Stomach (tissue), 8 donors: ENCODE measurements at regions not wholly inside any gene's neighbourhood (a gene's known extent, or its start where the extent isn't known, plus 50 kb on each side); places are given as distances from the start of the nearest gene placed in this dataset.

Source experiments
- DNase-seq, 2 donors: peaks; one replicate each; pipeline versions ENCODE4 v3.0.0 to v3.0.0-alpha.2; 2013 to 2019
- H3K27ac ChIP-seq, 5 donors: fragments of 200-600 bp in 4 of 5; sonication (generic) in 4 of 5; one replicate each; pipeline ENCODE4 v1.5.1; 2013 to 2019; ENCODE audit warnings: mild to moderate bottlenecking in 1 of 5, moderate library complexity in 1 of 5
- H3K27me3 ChIP-seq, 3 donors: fragments of 200-600 bp; sonication (generic); one replicate each; pipeline ENCODE4 v1.5.1; 2017 to 2019; ENCODE audit warnings: mixed run types in 1 of 3
- H3K36me3 ChIP-seq, 4 donors: fragments of 200-600 bp; sonication (generic); 1 replicate in 3 of 4; 2 replicates in 1 of 4; pipeline ENCODE4 v1.5.1; 2016 to 2019
- H3K4me1 ChIP-seq, 4 donors: fragments of 200-600 bp; sonication (generic); one replicate each; pipeline ENCODE4 v1.5.1; 2016 to 2019
- H3K4me3 ChIP-seq, 4 donors: fragments of 200-600 bp; sonication (generic) in 3 of 4; one replicate each; pipeline ENCODE4 v1.5.1; 2016 to 2019; ENCODE audit warnings: mild to moderate bottlenecking in 1 of 4
- H3K9me3 ChIP-seq, 4 donors: fragments of 200-600 bp; sonication (generic); one replicate each; pipeline ENCODE4 v1.5.1; 2016 to 2019
- CTCF ChIP-seq, 7 experiments: fragments of 450-650 bp in 4 of 7; fragments of 200-600 bp in 3 of 7; sonication (generic) in 3 of 7; IDR thresholded peaks; one replicate each; pipeline ENCODE4 v1.5.1; 2016 to 2019; ENCODE audit warnings: antibody characterized with exemption in 7 of 7, control low read depth in 2 of 7, mild to moderate bottlenecking in 1 of 7
- EP300 ChIP-seq: sonication (generic); formaldehyde crosslinking; IDR thresholded peaks from one replicate; pipeline ENCODE4 v1.6.1; 2017; ENCODE audit warnings: antibody characterized with exemption
- POLR2A ChIP-seq, 4 donors: fragments of 450-650 bp; IDR thresholded peaks; one replicate each; pipeline ENCODE4 v1.6.1; 2016; ENCODE audit warnings: antibody characterized with exemption in 4 of 4, control low read depth in 2 of 4, mild to moderate bottlenecking in 1 of 4, moderate library complexity in 1 of 4
- POLR2AphosphoS5 ChIP-seq, 3 donors: sonication (generic); formaldehyde crosslinking; IDR thresholded peaks; one replicate each; pipeline ENCODE4 v1.6.1; 2016; ENCODE audit warnings: antibody characterized with exemption in 3 of 3
- WGBS, 5 donors: extraction: QIAGEN DNeasy Blood & Tissue Kit in 3 of 5; methylation state at CpG; one replicate each; pipeline versions ENCODE4 v1.1.5 to v1.1.7; 2013 to 2018; 5-methylcytosine and 5-hydroxymethylcytosine counted together
- intact Hi-C: fragments of 100-400 bp; cut with DNase I; formaldehyde crosslinking; loops from one replicate; pipeline ENCODE4 v1.15.1; 2023; ENCODE audit warnings: low total_unique reads
- donor health status: healthy with polysubstance abuse.
- donor health status: Bipolar disorder and iron deficiency.
- donor health status: healthy.

- no peak for DNase-seq
- TF ChIP-seq POLR2A (IDR thresholded peaks at IDR 0.05) (no peak), EP300 (no peak), CTCF (IDR thresholded peaks at IDR 0.05) (no peak), POLR2AphosphoS5 (IDR thresholded peaks at IDR 0.05) (no peak)
- H3K27ac ChIP-seq: no peak overlapping the region
- intact Hi-C loops: no loop called here
- no peak overlapping the region for H3K4me3 ChIP-seq
- peaks cover 0 to 10% (median 3%) of the 10 kb centered on the region in 4 donors for H3K9me3 ChIP-seq
- peaks cover 0 to 12% (median 3%) of the 10 kb centered on the region in 3 donors for H3K27me3 ChIP-seq
- H3K4me1 ChIP-seq: no peaks in the 10 kb centered on the region
- 89 to 98% (median 91%) methylated on average over 5 of the region's 5 CpGs for WGBS, 5 donors
- H3K36me3 ChIP-seq: no peaks in the 10 kb centered on the region
Measured at GRCh38 chr10:15457382-15457781, 86.3 kb upstream of the FAM171A1 start.

GRCh38 chr10:15455456-15455855 is 84.4 kb upstream of the FAM171A1 start:
- Histone ChIP-seq H3K4me3 (no peak overlapping the region), H3K9me3 (peaks cover 0 to 10% (median 3%) of the 10 kb centered on the region in 4 donors), H3K4me1 (no peaks in the 10 kb centered on the region), H3K27ac (no peak overlapping the region), H3K27me3 (peaks cover 0 to 12% (median 3%) of the 10 kb centered on the region in 3 donors), H3K36me3 (no peaks in the 10 kb centered on the region)
- intact Hi-C loops: no loop called here
- TF ChIP-seq POLR2A (IDR thresholded peaks at IDR 0.05): no peak
- no peak for TF ChIP-seq EP300
- TF ChIP-seq CTCF (IDR thresholded peaks at IDR 0.05): no peak
- TF ChIP-seq POLR2AphosphoS5 (IDR thresholded peaks at IDR 0.05): no peak
- DNase-seq: no peak

- H3K36me3 ChIP-seq: no peaks in the 10 kb centered on the region
- DNase-seq: no peak
- no peak overlapping the region for H3K4me3 ChIP-seq
- no peaks in the 10 kb centered on the region for H3K4me1 ChIP-seq
- peaks cover 0 to 18% (median 3%) of the 10 kb centered on the region in 3 donors for H3K27me3 ChIP-seq
- TF ChIP-seq CTCF (IDR thresholded peaks at IDR 0.05): no peak
- no peak for TF ChIP-seq POLR2A (IDR thresholded peaks at IDR 0.05)
- no peak for TF ChIP-seq EP300
- TF ChIP-seq POLR2AphosphoS5 (IDR thresholded peaks at IDR 0.05): no peak
- H3K9me3 ChIP-seq: peaks cover 0 to 10% (median 3%) of the 10 kb centered on the region in 4 donors
- WGBS, 5 donors: 65 to 74% (median 70%) methylated on average over 3 of the region's 3 CpGs
- intact Hi-C loops: no loop called here
- H3K27ac ChIP-seq: no peak overlapping the region
Measured at GRCh38 chr10:15453926-15454325, 82.8 kb upstream of the FAM171A1 start.

- Histone ChIP-seq H3K4me1 (no peaks in the 10 kb centered on the region), H3K4me3 (no peak overlapping the region), H3K27ac (no peak overlapping the region), H3K9me3 (peaks cover 0 to 10% (median 3%) of the 10 kb centered on the region in 4 donors), H3K27me3 (peaks cover 0 to 21% (median 3%) of the 10 kb centered on the region in 3 donors), H3K36me3 (no peaks in the 10 kb centered on the region)
- WGBS, 5 donors: 52 to 67% (median 59%) methylated on average over 5 of the region's 5 CpGs
- no peak for DNase-seq
- TF ChIP-seq CTCF (IDR thresholded peaks at IDR 0.05): no peak
- intact Hi-C loops: no loop called here
Measured at GRCh38 chr10:15453457-15453856, 82.4 kb upstream of the FAM171A1 start.
